ENCODE measurements at regions not wholly inside any gene's neighbourhood (a gene's known extent, or its start where the extent isn't known, plus 50 kb on each side); places are given as distances from the start of the nearest gene placed in this dataset.

- TF ChIP-seq CTCF (IDR thresholded peaks at IDR 0.05) (no peak), REST (IDR thresholded peaks at IDR 0.05; ENCODE audit: insufficient read depth in 1 of 2, low read depth in 2 of 2, low read length in 1 of 2) (no peak)
These were observed 1073.6 kb upstream of the EDIL3 start for GRCh38 chr5:85458319-85458718.

Data from Panc1 (cell line).